ENCODE measurements at regions not wholly inside any gene's neighbourhood (a gene's known extent, or its start where the extent isn't known, plus 50 kb on each side); places are given as distances from the start of the nearest gene placed in this dataset.
"Not testable (repeated sequence)": the region's sequence is repeated elsewhere in the genome, so short reads cannot be mapped to it uniquely, and the experiment has no call there.

DNA sequence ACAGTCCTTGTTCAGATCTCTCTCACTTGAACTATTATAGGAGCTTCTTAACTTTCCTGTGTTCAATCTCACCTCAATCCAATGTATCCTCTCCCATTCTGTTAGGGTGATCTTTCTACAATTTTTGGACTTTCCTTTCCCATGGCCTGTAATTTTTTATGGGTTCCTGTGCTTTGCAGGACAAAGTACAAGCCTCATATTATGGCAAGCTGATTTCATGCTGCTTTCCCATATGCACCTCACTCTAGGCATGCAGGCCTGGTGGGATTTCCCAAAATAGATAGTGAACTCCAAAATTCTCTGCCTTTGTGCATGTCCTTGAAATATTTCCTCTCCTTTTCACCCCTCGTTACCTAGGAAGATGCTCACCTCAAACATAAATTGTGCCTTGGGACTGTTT lies 499.4 kb downstream of the NAV3 start:
- DNase-seq (ENCODE audit: extremely low read depth in 1 of 11, low read depth in 9 of 11, low spot score in 4 of 11), result no peak

DNA sequence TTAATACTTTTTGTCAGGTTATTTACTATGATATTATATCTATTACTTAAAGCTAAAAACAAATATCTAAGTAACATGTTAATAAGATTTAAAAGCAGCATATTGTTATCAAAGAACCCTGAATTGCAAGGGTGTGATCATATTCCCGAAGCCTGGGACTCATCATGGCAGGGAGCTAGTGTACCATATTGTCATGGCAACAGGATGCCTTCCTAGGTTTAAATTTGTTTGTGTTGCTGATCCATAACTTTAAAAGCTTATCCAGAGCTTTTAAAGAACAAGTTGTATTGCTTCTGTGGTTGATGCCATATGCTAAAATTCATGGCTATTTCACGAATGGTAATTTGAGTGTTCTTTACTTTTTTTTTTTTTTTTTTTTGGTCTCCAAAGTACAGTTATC lies 500.5 kb downstream of the NAV3 start:
- no peak for DNase-seq (ENCODE audit: extremely low read depth in 1 of 11, low read depth in 9 of 11, low spot score in 4 of 11)

DNA sequence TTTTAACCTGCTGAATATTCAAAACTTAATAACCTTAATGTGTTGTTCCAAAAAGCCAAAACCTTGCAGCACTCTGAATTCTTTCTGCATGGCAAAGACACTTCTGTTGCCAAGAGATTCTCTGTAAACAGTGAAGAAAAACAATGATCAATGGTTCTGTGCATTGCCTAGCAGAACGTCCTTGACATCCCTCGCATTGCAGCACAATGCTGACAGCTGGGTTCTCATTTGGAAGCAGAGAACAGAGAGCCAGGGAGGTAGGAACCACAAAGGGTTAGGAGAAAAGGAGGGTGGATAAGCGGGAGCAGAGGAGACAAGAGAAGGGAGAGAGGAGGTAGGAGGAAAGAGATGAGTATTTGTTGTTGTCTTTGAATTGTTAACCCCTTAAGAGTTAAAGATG lies 501.1 kb downstream of the NAV3 start:
- no peak for DNase-seq (ENCODE audit: extremely low read depth in 1 of 11, low read depth in 9 of 11, low spot score in 4 of 11)

DNA sequence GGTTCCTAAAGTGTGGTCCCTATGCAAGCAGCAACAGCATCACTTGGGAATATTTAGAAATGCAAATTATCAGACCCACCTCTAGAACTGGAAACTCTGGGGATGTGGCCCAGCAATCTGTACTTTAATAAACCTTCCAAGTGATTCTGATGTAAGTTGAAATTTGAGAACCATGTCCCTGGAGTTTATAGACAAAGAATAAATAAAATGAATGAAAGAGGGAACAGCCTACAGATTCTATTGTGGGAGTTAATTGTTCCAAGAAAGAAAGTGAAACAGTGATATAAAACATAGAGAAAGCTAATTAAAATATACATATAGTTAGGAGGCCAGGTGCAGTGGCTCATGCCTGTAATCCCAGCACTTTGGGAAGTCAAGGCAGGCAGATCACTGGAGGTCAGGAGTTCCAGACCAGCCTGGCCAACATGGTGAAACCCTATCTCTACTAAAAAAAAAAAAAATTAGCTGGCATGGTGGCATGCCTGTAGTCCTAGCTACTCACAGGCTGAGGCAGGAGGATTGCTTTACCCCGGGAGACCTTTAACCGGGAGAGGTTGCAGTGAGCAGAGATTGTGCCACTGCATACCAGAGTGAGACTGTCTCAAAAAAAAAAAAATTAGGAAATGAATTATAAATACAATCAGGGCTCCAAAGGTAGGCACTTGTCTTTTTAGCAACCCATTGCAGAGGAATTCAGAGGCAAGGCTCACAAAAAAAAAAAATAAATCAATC lies 507.5 kb downstream of the NAV3 start:
- DNase-seq (ENCODE audit: extremely low read depth in 1 of 11, low read depth in 9 of 11, low spot score in 4 of 11), result no peak

DNA sequence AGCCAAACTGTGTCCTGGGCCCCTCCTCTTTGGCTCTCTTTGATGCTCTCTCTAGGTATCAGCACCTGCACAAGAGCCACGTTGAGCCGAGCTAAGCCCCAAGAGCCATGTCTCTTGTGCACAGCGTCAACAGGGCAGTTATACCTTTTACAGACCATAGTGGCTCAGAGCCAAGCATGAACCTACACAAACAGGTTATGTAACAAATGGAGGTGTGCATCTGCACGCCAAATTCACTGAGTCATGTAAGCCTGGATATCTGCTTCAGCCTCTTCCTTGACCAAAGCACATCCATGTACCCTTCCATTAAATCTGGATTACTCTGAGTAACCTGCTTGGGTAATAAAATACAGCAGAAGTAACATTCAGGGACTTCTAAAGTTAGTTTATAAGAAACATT lies 509.7 kb downstream of the NAV3 start:
- no peak for DNase-seq (ENCODE audit: extremely low read depth in 1 of 11, low read depth in 9 of 11, low spot score in 4 of 11)

DNA sequence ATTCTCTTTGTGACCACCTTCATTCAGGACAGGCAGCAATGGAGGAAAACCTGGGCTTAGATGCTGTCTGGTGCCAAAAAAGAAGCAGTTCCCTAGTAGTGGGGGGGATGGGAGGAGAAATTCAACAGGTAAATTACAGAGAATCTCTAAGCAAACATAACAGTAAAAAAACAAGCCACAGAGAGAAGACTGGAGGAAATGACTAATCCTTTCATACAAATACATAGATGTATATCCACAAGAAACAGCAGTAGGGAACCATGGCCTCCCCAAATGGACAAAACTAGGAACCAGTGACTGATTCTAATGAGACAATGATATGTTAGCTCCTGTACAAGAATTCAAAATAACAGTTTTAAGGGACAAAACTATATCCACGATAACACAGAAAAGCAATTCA lies 513.0 kb downstream of the NAV3 start:
- DNase-seq (ENCODE audit: extremely low read depth in 1 of 11, low read depth in 9 of 11, low spot score in 4 of 11), result no peak

DNA sequence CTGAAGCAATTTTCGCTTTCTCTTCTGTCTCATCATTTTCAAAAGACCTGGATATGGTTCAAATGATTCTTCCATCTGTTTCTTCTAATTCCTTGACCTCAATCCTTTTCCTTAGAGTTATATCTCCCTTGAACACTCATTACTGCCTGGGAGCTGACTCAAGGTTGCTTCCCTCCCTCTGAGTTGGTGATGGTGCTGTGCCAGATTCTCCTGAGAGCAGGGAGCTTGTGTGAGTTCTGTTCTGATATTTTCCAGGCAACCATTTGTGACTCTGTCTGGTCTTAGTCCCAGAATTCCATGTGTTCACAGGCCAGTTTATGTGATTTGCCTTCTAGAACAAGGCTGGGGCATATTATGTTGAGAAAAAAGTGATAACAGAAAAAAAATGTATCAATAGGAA lies 505.1 kb upstream of the SYT1 start:
- DNase-seq (ENCODE audit: extremely low read depth in 1 of 11, low read depth in 9 of 11, low spot score in 4 of 11), result no peak

DNA sequence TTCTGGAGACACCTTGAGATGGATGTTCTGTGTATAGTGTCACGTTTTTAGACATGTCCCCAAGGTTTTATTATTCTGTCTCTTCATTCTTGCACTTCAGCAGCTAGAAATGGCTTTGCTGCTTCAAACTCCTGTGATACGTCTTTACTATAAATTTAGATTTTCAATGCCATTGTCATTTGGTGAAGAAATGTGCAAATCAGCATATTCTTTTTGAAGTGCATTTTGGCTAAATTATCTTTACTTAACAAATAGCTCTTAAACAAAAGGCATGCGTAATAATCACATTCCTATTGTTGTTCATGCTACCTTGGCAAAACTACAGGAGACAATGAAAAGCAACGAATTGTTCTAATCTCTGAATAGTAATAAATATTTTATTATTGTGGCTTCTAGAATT lies 502.9 kb upstream of the SYT1 start:
- DNase-seq (ENCODE audit: extremely low read depth in 1 of 11, low read depth in 9 of 11, low spot score in 4 of 11), result no peak

DNA sequence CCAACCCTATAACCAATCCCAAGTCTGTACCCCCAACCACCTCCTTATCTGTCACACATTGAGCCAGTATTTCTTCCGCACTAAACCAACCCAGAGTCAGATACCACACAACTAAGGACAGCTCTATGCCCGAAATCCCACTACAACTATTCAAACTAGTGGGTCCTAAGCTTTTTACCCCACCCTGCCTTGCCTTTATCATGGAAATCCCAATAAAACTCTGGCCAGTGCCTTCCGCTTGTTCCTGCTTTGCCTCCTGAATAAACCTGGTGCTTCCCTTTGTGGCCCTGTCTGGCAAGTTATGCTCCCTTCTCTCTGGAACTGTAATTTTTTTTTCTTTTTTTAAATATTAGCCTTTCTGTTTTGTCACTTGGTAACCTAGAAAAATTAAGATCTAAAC lies 493.3 kb upstream of the SYT1 start:
- DNase-seq (ENCODE audit: extremely low read depth in 1 of 11, low read depth in 9 of 11, low spot score in 4 of 11), result no peak

DNA sequence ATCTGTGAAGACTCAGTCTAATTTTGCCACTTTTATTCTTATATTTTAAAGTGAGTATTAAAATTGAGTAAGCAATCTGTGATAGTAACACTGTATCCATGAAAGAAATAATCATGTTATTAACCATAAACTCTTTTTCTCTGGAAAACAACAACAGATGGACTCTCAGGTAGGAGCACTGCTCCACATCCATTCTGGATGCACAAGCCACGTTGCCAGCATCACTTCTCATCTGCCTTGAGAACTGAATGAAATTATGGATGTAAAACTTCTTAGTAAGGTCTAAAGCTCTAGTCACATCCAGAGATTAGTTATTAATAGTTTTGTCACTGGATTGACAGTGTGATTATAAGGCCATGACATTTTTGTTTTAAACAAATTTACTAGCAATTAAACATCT lies 489.1 kb upstream of the SYT1 start:
- DNase-seq (ENCODE audit: extremely low read depth in 1 of 11, low read depth in 9 of 11, low spot score in 4 of 11), result no peak

DNA sequence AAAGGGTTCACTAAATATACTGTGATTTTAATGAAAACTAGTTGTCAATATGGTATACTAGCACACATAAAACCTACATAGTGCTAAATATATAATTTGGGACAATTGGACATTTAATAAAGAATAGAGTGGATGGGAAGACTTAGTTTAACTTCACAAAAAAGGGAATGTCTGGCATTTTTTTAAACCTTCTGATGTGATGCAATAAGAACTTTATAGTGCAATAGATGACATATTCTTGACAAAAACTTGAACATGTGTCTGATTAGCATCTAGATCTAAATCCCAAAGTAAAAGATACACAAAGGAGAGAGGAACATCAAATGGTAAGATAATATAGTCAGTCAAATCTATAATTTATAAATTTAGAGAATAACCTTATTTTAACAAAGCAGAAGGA lies 488.3 kb upstream of the SYT1 start:
- no peak for DNase-seq (ENCODE audit: extremely low read depth in 1 of 11, low read depth in 9 of 11, low spot score in 4 of 11)

DNA sequence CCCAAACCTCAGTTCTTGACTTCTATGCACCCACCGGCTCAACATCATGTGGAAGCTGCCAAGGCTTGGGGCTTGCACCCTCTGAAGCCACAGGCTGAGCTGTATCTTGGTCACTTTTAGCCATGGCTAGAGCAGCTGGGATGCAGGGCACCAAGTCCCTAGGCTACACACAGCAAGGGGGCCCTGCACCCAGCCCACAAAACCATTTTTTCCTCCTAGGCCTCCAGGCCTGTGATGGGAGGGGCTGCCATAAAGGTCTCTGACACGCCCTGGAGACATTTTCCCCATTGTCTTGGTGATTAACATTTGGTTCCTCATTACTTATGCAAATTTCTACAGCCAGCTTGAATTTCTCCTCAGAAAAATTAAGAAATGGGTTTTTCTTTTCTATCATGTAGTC lies 485.5 kb upstream of the SYT1 start:
- DNase-seq (ENCODE audit: extremely low read depth in 1 of 11, low read depth in 9 of 11, low spot score in 4 of 11), result not testable (repeated sequence)

DNA sequence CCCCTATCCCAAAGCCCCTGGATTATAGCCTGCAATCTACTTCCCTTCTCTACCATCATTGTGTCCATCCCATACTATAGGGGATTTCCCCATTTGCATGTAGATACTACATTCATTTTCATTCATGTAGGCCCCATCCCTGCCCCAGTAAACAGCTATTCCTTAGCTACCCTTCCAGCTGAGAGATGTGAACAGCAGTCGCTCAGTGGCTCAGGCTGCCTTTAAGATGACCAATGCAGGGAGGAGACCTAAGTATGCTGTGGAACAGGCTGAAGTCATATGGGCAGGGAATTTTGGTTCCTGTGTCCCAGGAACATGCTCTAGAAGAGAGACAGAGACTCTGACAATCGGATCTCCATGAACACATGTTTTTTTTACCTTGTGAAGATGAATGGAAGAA lies 481.2 kb upstream of the SYT1 start:
- DNase-seq (ENCODE audit: extremely low read depth in 1 of 11, low read depth in 9 of 11, low spot score in 4 of 11), result no peak

DNA sequence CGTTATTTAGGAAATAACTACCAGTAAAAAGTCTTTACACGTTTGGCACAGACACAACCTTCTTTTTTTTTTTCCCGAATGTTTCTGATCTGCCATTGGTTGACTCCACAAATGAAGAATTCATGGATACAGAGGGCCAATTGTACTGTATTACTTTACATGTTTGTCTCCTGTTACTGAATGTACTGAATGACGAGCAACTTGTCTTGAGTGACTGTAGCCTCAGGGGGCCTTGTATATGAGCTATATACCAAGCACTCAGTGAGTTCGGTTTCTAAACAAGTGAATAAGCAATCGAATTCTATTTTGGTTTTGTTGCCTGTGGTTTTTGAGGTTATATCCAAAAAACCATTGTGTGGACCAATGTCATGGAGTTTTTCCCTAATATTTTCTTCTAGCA lies 480.0 kb upstream of the SYT1 start:
- DNase-seq (ENCODE audit: extremely low read depth in 1 of 11, low read depth in 9 of 11, low spot score in 4 of 11), result no peak

DNA sequence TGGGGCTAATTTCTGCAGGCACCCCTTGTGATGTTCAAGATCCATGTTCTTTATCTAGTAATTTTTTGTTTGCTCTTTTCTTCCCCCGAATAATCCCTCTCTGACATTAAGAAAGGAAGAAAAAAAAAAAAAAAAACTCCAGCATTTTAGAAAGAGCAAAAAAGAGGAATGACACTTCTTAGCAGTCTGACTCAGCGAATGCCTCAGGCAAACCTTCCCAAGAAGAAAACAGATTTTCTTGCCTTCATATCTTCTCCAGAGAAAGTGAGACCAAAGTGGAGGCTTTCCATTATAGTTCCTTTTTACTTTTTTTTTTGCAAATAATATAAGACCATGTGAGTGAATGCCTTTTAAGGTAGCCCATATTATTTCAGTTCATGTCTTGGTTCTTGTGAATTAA lies 479.0 kb upstream of the SYT1 start:
- no peak for DNase-seq (ENCODE audit: extremely low read depth in 1 of 11, low read depth in 9 of 11, low spot score in 4 of 11)

DNA sequence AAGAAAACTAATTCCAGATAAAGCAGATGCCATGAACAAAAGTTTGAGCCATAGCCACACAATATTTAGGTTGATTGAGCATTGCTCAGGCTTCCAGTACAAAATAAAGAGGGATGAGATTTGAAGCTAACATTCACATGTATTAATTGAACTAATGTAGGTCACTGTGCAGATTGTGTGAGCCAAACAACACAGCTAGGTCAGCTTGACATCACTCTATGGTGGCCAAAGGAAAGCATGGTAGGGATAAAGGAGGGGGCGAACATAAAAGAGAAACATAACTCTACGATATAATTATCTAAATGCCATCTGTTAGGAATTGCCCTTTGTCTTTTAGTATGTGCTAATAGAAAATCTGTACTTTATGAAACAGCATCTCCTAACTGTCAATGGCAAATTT lies 477.7 kb upstream of the SYT1 start:
- DNase-seq (ENCODE audit: extremely low read depth in 1 of 11, low read depth in 9 of 11, low spot score in 4 of 11), result no peak

DNA sequence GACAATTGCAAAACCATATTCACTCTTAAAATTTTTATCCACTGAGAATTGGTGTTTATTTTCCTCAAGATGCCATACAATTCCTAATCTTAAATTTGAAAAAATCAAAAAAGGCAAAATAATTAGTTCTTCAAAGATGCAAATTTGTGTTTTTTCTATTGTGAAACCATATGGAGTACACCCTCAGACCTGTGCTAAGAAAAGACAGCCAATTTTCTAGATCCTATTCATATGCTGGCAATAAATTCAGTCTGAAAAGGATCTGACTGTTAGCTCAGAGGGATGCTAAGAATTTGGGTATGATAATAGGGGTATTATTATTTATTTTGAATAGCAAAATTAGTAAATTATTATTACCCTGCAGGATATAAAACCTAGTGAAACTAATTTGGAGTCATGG lies 476.9 kb upstream of the SYT1 start:
- no peak for DNase-seq (ENCODE audit: extremely low read depth in 1 of 11, low read depth in 9 of 11, low spot score in 4 of 11)

DNA sequence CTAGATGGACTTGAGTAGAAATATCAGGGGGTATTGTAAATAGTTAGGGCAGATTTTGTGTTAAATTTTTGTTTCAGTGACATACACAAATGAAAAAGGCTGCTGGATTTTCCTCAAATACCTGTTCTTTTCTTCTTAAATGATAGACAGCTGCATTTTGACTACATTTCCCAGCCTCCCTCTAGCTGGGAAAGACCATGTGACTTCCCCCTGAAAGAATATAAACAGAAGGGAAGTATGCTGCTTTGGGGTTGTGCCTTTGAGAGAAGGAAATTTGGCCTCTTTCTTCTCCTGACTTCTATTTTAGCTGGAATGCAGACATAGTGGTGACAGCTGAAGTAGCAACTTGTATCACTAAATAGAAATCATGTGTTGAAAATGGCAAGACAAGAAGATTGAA lies 476.1 kb upstream of the SYT1 start:
- no peak for DNase-seq (ENCODE audit: extremely low read depth in 1 of 11, low read depth in 9 of 11, low spot score in 4 of 11)

DNA sequence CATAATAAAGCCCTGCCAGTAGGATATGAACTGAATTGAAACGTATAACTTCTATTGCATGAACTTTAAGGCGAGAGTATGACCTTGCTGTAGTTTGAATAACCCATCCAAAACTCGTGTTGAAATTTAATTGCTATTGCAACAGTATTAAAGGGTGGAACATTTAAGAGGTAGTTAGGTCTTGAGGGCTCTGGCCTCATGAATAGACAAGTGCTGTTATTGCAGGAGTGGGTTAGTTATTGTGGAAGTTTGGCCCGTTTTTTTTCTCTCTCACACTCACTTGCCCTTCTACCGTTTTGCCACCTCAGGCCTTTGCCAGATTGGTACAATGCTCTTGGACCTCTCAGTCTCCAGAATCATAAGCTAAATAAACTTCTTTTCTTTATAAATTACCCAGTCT lies 473.7 kb upstream of the SYT1 start:
- DNase-seq (ENCODE audit: extremely low read depth in 1 of 11, low read depth in 9 of 11, low spot score in 4 of 11), result no peak

DNA sequence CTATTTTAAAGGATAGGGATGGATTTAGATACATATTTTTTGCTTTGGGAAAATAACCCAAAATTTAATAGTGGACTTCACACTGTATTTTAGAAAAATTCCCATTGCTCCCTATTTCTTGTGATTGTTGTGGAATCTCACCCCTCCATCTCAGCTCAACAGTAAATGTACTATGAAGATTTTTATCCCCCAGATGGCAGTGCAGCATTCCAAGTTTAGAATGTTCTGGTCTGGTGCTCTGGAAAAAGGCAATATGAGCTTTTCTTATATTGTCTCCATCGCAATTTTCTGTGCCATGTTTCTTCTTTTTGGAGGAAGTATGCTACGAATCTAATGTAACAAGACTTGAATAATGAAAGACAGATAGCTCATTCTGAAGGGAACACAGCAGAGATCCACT lies 471.7 kb upstream of the SYT1 start:
- peak; percentile 18 to 49 (median 26) for DNase-seq (ENCODE audit: extremely low read depth in 1 of 11, low read depth in 9 of 11, low spot score in 4 of 11)

DNA sequence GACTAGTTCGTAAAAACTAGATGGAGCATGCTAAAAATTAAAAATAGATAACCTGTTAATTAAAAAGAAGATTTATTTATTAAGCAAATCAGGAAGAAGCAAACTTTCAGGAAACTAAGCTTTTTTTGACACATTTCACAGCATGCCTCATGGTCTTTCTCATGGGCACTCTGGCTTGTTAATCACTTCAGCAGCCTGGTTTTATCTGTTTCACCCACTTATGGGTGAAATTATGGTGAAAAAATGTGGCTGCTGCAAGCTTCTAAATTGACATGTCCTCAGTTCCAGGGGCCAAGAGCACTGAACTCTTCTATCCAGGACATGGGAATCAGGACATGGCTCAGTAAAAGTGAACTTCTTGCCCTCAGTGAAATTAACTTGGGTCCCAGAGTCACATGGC lies 468.6 kb upstream of the SYT1 start:
- no peak for DNase-seq (ENCODE audit: extremely low read depth in 1 of 11, low read depth in 9 of 11, low spot score in 4 of 11)

DNA sequence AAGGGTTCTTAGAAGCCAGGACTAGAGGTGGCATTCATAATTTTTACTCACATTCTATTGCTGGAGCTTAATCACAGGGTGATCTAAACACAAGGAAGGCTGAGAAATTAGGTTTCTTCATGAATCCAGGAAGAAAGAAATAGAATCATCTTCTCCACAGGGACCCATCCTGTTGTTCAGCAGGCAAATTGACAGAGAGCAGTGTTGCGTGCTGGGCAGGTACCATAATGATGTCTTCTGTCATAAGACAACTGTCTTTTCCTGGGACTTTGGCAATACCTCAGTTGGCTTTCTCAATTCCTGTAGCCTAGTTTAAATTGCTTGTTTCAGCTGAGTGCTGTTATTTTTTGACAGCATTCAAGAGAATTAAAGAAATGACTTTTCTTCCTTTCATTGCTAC lies 468.0 kb upstream of the SYT1 start:
- no peak for DNase-seq (ENCODE audit: extremely low read depth in 1 of 11, low read depth in 9 of 11, low spot score in 4 of 11)

All from renal cortex interstitium (tissue), 11 donors.